Breast epithelium (tissue), 4 donors: ENCODE measurements at regions not wholly inside any gene's neighbourhood (a gene's known extent, or its start where the extent isn't known, plus 50 kb on each side); places are given as distances from the start of the nearest gene placed in this dataset.

ENCODE experiments used
- DNase-seq, 2 donors: peaks; one replicate each; pipeline ENCODE4 v3.0.0-alpha.2; 2019; ENCODE audit warnings: low spot score in 2 of 2
- H3K27ac ChIP-seq, 2 donors: fragments of 200-600 bp; sonication (generic) in 1 of 2; one replicate each; pipeline ENCODE4 v1.5.1; 2016 to 2019; ENCODE audit warnings: mild to moderate bottlenecking in 1 of 2
- H3K27me3 ChIP-seq, 2 donors: fragments of 200-600 bp; sonication (generic) in 1 of 2; one replicate each; pipeline versions ENCODE4 v1.5.1 to v1.6.0; 2017 to 2019; ENCODE audit warnings: control low read depth in 1 of 2, mild to moderate bottlenecking in 1 of 2
- H3K36me3 ChIP-seq: fragments of 200-600 bp; one replicate; pipeline ENCODE4 v1.5.1; 2019
- H3K4me1 ChIP-seq, 2 donors: fragments of 200-600 bp; sonication (generic); one replicate each; pipeline ENCODE4 v1.5.1; 2016 to 2019; ENCODE audit warnings: control low read depth in 1 of 2
- H3K4me3 ChIP-seq, 3 donors: fragments of 200-600 bp; sonication (generic); 1 replicate in 2 of 3; 2 replicates in 1 of 3; pipeline ENCODE4 v1.5.1; 2016 to 2019; ENCODE audit warnings: mild to moderate bottlenecking in 3 of 3, moderate library complexity in 2 of 3
- H3K9me3 ChIP-seq, 2 donors: fragments of 200-600 bp; sonication (generic) in 1 of 2; one replicate each; pipeline ENCODE4 v1.5.1; 2016 to 2019; ENCODE audit warnings: control low read depth in 1 of 2
- POLR2A ChIP-seq: fragments of 450-650 bp; IDR thresholded peaks from one replicate; pipeline ENCODE4 v1.6.1; 2016; ENCODE audit warnings: antibody characterized with exemption, mild to moderate bottlenecking, moderate library complexity
- POLR2AphosphoS5 ChIP-seq, 3 donors: sonication (generic); formaldehyde crosslinking; IDR thresholded peaks; one replicate each; pipeline ENCODE4 v1.6.1; 2017; ENCODE audit warnings: antibody characterized with exemption in 3 of 3
- intact Hi-C: fragments of 100-400 bp; cut with DNase I; formaldehyde crosslinking; loops from one replicate; pipeline ENCODE4 v1.15.1; 2023; ENCODE audit warnings: low total_unique reads
- TF ChIP-seq, protein P1 (sequence below), 3 donors: fragments of 450-650 bp; IDR thresholded peaks; one replicate each; pipeline ENCODE4 v1.5.1; 2016 to 2017; ENCODE audit warnings: antibody characterized with exemption in 3 of 3, mild to moderate bottlenecking in 3 of 3, moderate library complexity in 3 of 3

DNA sequence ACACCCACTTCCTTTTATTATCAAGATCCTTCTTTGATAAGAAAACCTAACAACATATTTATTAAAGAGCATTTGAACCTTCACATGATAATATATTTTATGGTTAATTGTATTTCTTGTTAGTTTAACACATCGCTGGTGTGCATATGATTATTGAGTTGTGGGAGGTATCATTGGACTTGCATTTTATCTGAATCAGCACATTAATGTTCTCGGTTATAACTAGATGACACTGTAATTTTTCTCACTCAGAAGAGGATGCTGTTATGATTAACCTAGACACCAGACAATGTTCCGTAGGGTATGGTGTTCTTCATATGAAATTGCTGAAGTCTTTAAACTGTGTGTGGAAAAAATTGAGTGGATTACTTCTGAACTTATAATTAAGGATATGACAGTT lies 1188.3 kb upstream of the EPHA6 start:
- Histone ChIP-seq H3K27ac (no peak overlapping the region), H3K4me1 (no peaks in the 10 kb centered on the region), H3K36me3 (no peaks in the 10 kb centered on the region), H3K27me3 (no peaks in the 10 kb centered on the region), H3K4me3 (no peak overlapping the region), H3K9me3 (no peaks in the 10 kb centered on the region)
- intact Hi-C loops: no loop called here
- DNase-seq: no peak
- TF ChIP-seq, protein P1, sequence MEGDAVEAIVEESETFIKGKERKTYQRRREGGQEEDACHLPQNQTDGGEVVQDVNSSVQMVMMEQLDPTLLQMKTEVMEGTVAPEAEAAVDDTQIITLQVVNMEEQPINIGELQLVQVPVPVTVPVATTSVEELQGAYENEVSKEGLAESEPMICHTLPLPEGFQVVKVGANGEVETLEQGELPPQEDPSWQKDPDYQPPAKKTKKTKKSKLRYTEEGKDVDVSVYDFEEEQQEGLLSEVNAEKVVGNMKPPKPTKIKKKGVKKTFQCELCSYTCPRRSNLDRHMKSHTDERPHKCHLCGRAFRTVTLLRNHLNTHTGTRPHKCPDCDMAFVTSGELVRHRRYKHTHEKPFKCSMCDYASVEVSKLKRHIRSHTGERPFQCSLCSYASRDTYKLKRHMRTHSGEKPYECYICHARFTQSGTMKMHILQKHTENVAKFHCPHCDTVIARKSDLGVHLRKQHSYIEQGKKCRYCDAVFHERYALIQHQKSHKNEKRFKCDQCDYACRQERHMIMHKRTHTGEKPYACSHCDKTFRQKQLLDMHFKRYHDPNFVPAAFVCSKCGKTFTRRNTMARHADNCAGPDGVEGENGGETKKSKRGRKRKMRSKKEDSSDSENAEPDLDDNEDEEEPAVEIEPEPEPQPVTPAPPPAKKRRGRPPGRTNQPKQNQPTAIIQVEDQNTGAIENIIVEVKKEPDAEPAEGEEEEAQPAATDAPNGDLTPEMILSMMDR (IDR thresholded peaks at IDR 0.05): no peak
- TF ChIP-seq POLR2A (no peak), POLR2AphosphoS5 (IDR thresholded peaks at IDR 0.05) (no peak)

DNA sequence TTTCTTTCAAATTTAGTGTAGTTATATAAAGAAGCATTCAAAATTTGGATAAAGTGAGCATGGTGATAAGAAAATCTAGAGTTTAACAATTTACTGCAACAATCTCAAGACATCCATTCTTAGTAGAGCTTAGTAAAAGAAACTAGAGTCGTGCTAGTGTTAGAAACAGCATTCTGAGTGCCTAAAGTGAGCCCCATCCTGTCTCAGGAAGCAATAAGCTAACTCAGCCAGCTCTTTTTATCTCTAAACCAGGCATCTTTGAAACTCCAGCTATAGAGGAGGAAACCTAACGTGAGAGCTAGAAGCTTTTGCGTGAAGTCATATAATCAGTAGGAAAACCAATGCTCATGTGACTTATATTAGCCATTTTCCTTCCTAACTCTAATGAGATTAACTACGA lies 1187.1 kb upstream of the EPHA6 start:
- Histone ChIP-seq H3K4me3 (no peak overlapping the region), H3K27ac (no peak overlapping the region), H3K4me1 (no peaks in the 10 kb centered on the region), H3K36me3 (no peaks in the 10 kb centered on the region), H3K9me3 (no peaks in the 10 kb centered on the region), H3K27me3 (no peaks in the 10 kb centered on the region)
- intact Hi-C loops: no loop called here
- DNase-seq: no peak
- TF ChIP-seq POLR2A: no peak
- no peak for TF ChIP-seq POLR2AphosphoS5 (IDR thresholded peaks at IDR 0.05)
- TF ChIP-seq, protein P1 (IDR thresholded peaks at IDR 0.05): no peak

DNA sequence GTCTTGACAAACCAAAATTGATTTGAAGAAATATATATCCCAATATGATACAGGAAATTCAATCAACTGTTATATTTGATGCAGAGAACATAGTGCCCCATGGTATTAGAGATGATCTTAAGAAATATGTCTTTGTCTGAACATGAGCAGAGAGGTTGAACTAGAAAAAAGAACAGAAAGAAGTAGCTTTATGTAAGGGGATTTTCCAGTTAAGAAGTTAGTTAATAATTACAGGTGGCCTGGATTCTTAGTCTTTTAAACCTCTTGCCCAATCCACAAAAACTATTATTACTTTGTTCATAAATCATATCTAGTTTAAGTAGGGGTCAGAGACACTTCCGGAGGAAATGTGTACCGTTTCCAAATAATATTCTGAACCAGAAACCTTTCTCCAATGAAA lies 1186.7 kb upstream of the EPHA6 start:
- Histone ChIP-seq H3K4me3 (no peak overlapping the region), H3K27ac (no peak overlapping the region), H3K4me1 (no peaks in the 10 kb centered on the region), H3K27me3 (no peaks in the 10 kb centered on the region), H3K9me3 (no peaks in the 10 kb centered on the region), H3K36me3 (no peaks in the 10 kb centered on the region)
- intact Hi-C loops: no loop called here
- DNase-seq: no peak
- TF ChIP-seq POLR2A (no peak), POLR2AphosphoS5 (IDR thresholded peaks at IDR 0.05) (no peak)
- TF ChIP-seq, protein P1 (IDR thresholded peaks at IDR 0.05): no peak

DNA sequence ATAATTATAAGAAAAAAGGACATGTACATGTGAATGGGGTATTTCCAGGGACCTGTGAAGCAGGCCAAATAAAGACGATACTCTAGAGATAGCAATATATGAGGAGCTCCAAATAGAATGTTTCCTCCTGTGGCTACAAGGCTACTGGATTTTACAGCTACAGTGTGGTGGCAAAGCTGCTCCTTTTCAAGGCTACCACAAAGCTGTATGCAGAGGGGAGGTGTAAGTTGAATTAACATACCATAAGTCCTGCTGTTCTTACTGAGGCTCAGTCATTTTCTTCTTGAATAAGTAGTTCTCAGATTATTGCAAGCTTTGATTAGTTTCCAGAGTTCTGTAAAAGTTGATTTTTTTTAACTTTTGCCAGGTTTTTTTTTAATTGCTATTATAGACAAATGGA lies 1184.6 kb upstream of the EPHA6 start:
- Histone ChIP-seq H3K27me3 (no peaks in the 10 kb centered on the region), H3K4me1 (no peaks in the 10 kb centered on the region), H3K9me3 (no peaks in the 10 kb centered on the region), H3K36me3 (no peaks in the 10 kb centered on the region), H3K4me3 (no peak overlapping the region), H3K27ac (no peak overlapping the region)
- intact Hi-C loops: no loop called here
- no peak for DNase-seq
- no peak for TF ChIP-seq POLR2AphosphoS5 (IDR thresholded peaks at IDR 0.05)
- TF ChIP-seq, protein P1 (IDR thresholded peaks at IDR 0.05): no peak
- TF ChIP-seq POLR2A: no peak

DNA sequence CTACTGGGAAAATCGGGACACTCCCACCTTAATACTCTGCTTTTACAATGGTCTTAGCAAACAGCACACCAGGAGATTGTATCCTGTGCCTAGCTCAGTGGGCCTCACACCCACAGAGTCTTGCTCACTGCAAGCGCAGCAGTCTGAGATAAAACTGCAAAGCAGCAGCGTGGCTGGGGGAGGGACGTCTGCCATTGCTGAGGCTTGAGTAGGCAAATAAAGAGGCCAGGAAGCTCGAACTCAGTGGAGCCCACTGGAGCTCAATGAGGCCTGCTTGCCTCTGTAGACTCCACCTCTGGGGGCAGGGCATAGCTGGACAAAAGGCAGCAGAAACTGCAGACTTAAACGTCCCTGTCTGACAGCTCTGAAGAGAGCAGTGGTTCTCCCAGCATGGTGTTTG lies 1169.1 kb upstream of the EPHA6 start:
- TF ChIP-seq POLR2AphosphoS5 (IDR thresholded peaks at IDR 0.05) (no peak), POLR2A (no peak)
- TF ChIP-seq, protein P1 (IDR thresholded peaks at IDR 0.05): no peak
- H3K36me3 ChIP-seq: no peaks in the 10 kb centered on the region
- no peak overlapping the region for H3K27ac ChIP-seq
- H3K27me3 ChIP-seq: no peaks in the 10 kb centered on the region
- DNase-seq: no peak
- H3K4me1 ChIP-seq: no peaks in the 10 kb centered on the region
- peaks cover 4 to 20% of the 10 kb centered on the region in 2 donors for H3K9me3 ChIP-seq
- intact Hi-C loops: no loop called here
- no peak overlapping the region for H3K4me3 ChIP-seq
